Fibroblast of lung (primary cell): ENCODE measurements at regions not wholly inside any gene's neighbourhood (a gene's known extent, or its start where the extent isn't known, plus 50 kb on each side); places are given as distances from the start of the nearest gene placed in this dataset.
A peak's percentile ranks its signal among the peaks of the same experiment; 100 is the strongest.

Experiments used
- DNase-seq, 2 donors: peaks; one replicate each; pipeline versions ENCODE4 v3.0.0 to v3.0.0-alpha.2; 2010; ENCODE audit warnings: low read depth in 2 of 2
- H2AFZ ChIP-seq: 2 replicates; pipeline ENCODE4 v1.5.1; 2012; ENCODE audit warnings: low read length, control low read depth, inconsistent platforms
- H3K27ac ChIP-seq: 2 replicates; pipeline ENCODE4 v1.5.1; 2011; ENCODE audit warnings: low read length, control low read depth; ENCODE audit not compliant: insufficient read depth
- H3K27me3 ChIP-seq: 2 replicates; pipeline ENCODE4 v1.5.1; 2011; ENCODE audit warnings: mild to moderate bottlenecking, low read length; ENCODE audit not compliant: control insufficient read depth, insufficient read depth
- H3K36me3 ChIP-seq: 2 replicates; pipeline ENCODE4 v1.5.1; 2011; ENCODE audit warnings: low read length; ENCODE audit not compliant: control insufficient read depth, insufficient read depth
- H3K4me1 ChIP-seq: 2 replicates; pipeline ENCODE4 v1.5.1; 2011; ENCODE audit warnings: low read length; ENCODE audit not compliant: control insufficient read depth, insufficient read depth; ENCODE audit errors: extremely low read depth
- H3K4me2 ChIP-seq: 2 replicates; pipeline ENCODE4 v1.5.1; 2011; ENCODE audit warnings: low read length, control low read depth; ENCODE audit not compliant: insufficient read depth; ENCODE audit errors: extremely low read depth
- H3K4me3 ChIP-seq, 4 experiments: fragments of 200-600 bp in 1 of 4; sonication (generic) in 1 of 4; replicated peaks in 1 of 4; 2 replicates each; pipeline ENCODE4 v1.5.1; 2011 to 2016; ENCODE audit warnings: low read length in 4 of 4, low read depth in 3 of 4, mild to moderate bottlenecking in 3 of 4, control low read depth in 2 of 4, inconsistent platforms in 1 of 4, mixed read lengths in 1 of 4; ENCODE audit not compliant: insufficient read depth in 1 of 4; ENCODE audit errors: control extremely low read depth in 1 of 4
- H3K79me2 ChIP-seq: 2 replicates; pipeline ENCODE4 v1.5.1; 2012; ENCODE audit warnings: mild to moderate bottlenecking, low read length, inconsistent platforms; ENCODE audit not compliant: control insufficient read depth, insufficient read depth
- H3K9ac ChIP-seq: 2 replicates; pipeline ENCODE4 v1.5.1; 2011; ENCODE audit warnings: mild to moderate bottlenecking, low read length, control low read depth; ENCODE audit not compliant: insufficient read depth
- H3K9me3 ChIP-seq: 2 replicates; pipeline ENCODE4 v1.5.1; 2012; ENCODE audit warnings: low read depth, low read length; ENCODE audit not compliant: control insufficient read depth, insufficient read depth
- H4K20me1 ChIP-seq: 2 replicates; pipeline ENCODE4 v1.5.1; 2011; ENCODE audit warnings: low read length; ENCODE audit not compliant: control insufficient read depth, insufficient read depth; ENCODE audit errors: extremely low read depth
- EZH2 ChIP-seq: IDR thresholded peaks from 2 replicates; pipeline ENCODE4 v1.5.1; 2012; ENCODE audit warnings: low read length, control low read depth, mild to moderate bottlenecking; ENCODE audit errors: missing control alignments
- TF ChIP-seq, protein P1 (sequence below), 2 donors: IDR thresholded peaks in 1 of 2; conservative IDR thresholded peaks in 1 of 2; 1 replicate in 1 of 2; 2 replicates in 1 of 2; pipeline ENCODE4 v1.5.1; 2011 to 2012; ENCODE audit warnings: low read length in 2 of 2, control low read depth in 1 of 2, inconsistent platforms in 1 of 2, low read depth in 1 of 2, mild to moderate bottlenecking in 1 of 2

DNA sequence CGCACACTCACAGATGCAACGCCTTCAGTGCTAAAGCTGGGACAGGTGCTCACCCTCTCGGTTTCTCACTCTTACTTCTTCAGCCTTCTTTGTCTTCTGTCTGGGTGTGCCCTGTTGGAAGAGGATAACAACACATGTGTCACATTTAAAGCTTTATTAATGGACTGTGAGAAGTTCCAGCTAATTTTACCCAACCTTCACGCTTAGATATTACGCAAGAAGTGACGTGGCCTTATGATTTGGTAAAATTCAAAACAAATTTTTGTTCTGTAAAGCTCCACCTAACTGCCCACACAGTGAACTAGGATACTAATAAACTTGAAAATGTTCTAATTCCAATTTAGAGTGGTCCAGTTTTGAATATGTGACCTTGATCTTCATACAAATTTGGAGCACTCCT, 66.7 kb upstream of the LRCH1 start:
- H3K4me2 ChIP-seq: no peak overlapping the region
- no peaks in the 10 kb centered on the region for H4K20me1 ChIP-seq
- no peak overlapping the region for H3K9ac ChIP-seq
- no peaks in the 10 kb centered on the region for H3K27me3 ChIP-seq
- no peak overlapping the region for H3K4me3 ChIP-seq
- peaks cover 10% of the 10 kb centered on the region for H3K4me1 ChIP-seq
- H3K9me3 ChIP-seq: no peaks in the 10 kb centered on the region
- no peak for DNase-seq
- TF ChIP-seq, protein P1, sequence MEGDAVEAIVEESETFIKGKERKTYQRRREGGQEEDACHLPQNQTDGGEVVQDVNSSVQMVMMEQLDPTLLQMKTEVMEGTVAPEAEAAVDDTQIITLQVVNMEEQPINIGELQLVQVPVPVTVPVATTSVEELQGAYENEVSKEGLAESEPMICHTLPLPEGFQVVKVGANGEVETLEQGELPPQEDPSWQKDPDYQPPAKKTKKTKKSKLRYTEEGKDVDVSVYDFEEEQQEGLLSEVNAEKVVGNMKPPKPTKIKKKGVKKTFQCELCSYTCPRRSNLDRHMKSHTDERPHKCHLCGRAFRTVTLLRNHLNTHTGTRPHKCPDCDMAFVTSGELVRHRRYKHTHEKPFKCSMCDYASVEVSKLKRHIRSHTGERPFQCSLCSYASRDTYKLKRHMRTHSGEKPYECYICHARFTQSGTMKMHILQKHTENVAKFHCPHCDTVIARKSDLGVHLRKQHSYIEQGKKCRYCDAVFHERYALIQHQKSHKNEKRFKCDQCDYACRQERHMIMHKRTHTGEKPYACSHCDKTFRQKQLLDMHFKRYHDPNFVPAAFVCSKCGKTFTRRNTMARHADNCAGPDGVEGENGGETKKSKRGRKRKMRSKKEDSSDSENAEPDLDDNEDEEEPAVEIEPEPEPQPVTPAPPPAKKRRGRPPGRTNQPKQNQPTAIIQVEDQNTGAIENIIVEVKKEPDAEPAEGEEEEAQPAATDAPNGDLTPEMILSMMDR (conservative IDR thresholded peaks at IDR 0.05 in 1 of 2, IDR thresholded peaks at IDR 0.05 in 1 of 2; ENCODE audit: low read depth in 1 of 2, low read length in 2 of 2): no peak
- no peak for TF ChIP-seq EZH2
- no peaks in the 10 kb centered on the region for H3K79me2 ChIP-seq
- H3K36me3 ChIP-seq: no peaks in the 10 kb centered on the region
- no peak overlapping the region for H3K27ac ChIP-seq
- H2AFZ ChIP-seq: no peak overlapping the region

DNA sequence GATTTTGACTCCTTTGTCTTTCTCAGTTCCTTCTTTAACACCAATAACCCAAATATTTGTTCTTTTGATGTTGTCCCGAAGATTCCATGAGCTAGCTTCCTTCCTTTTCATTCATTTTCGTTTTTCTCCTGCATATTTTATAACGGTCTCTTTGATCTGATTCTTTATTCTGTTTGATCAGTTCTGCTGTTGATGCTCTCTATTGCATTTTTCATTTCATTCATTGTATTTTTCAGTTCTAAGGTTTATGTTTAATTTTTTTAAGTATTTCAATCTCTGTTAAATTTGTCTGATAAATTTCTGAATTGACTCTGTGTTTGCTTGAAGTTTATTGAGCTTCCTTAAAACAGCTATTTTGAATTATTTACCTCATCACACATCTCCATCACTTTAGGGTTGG, 68.4 kb upstream of the LRCH1 start:
- Histone ChIP-seq H3K36me3 (no peaks in the 10 kb centered on the region), H3K27ac (no peak overlapping the region), H3K9me3 (no peaks in the 10 kb centered on the region), H3K27me3 (no peaks in the 10 kb centered on the region), H3K4me3 (no peak overlapping the region), H3K4me1 (peaks cover 2% of the 10 kb centered on the region), H3K79me2 (no peaks in the 10 kb centered on the region), H3K9ac (no peak overlapping the region), H4K20me1 (no peaks in the 10 kb centered on the region), H2AFZ (no peak overlapping the region), H3K4me2 (no peak overlapping the region)
- DNase-seq: peak in 1 of 2 donors; percentile 37
- TF ChIP-seq EZH2: no peak
- TF ChIP-seq, protein P1 (conservative IDR thresholded peaks at IDR 0.05 in 1 of 2, IDR thresholded peaks at IDR 0.05 in 1 of 2; ENCODE audit: low read depth in 1 of 2, low read length in 2 of 2): no peak

DNA sequence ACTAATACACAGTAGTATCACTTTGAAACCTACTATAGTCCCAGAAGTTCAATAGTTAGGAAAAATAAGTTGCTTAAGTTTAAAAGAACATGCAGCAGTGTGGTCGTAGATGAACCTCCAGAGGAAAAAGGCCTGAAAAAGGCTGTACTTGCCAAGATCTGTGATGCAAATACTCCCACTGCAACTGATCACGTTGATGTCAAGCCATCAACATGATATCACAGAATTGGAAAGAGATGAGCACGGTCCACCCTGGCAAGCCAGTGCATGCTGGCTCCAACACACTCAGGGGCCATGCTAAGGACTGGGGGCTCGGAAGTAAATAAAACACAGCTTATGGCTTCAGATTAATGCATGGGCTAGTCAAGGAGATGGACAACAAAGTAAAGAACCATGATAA, 71.8 kb upstream of the LRCH1 start:
- no peaks in the 10 kb centered on the region for H3K4me1 ChIP-seq

More for the DNA sequence above, 71.8 kb upstream of the LRCH1 start:
- no peak overlapping the region for H3K4me3 ChIP-seq
- H4K20me1 ChIP-seq: no peaks in the 10 kb centered on the region
- H3K9ac ChIP-seq: no peak overlapping the region
- H3K9me3 ChIP-seq: no peaks in the 10 kb centered on the region
- no peak overlapping the region for H2AFZ ChIP-seq
- DNase-seq: no peak
- no peaks in the 10 kb centered on the region for H3K27me3 ChIP-seq
- no peak overlapping the region for H3K4me2 ChIP-seq
- TF ChIP-seq, protein P1 (conservative IDR thresholded peaks at IDR 0.05 in 1 of 2, IDR thresholded peaks at IDR 0.05 in 1 of 2; ENCODE audit: low read depth in 1 of 2, low read length in 2 of 2): no peak
- TF ChIP-seq EZH2: no peak
- no peak overlapping the region for H3K27ac ChIP-seq
- H3K36me3 ChIP-seq: no peaks in the 10 kb centered on the region
- no peaks in the 10 kb centered on the region for H3K79me2 ChIP-seq
